KMS-11 (cell line): ENCODE measurements at regions not wholly inside any gene's neighbourhood (a gene's known extent, or its start where the extent isn't known, plus 50 kb on each side); places are given as distances from the start of the nearest gene placed in this dataset.

Experiments
- H2AFZ ChIP-seq: fragments of 200-600 bp; sonication (generic); 2 replicates; pipeline ENCODE4 v1.6.1; 2016; ENCODE audit warnings: antibody characterized with exemption, mixed run types, low read depth
- H3K27ac ChIP-seq: fragments of 200-600 bp; sonication (generic); 2 replicates; pipeline ENCODE4 v1.6.1; 2016; ENCODE audit warnings: mild to moderate bottlenecking, mixed run types
- H3K27me3 ChIP-seq: fragments of 200-600 bp; sonication (generic); 2 replicates; pipeline ENCODE4 v1.6.1; 2017; ENCODE audit warnings: mild to moderate bottlenecking, low read depth, mixed run types, moderate library complexity; ENCODE audit not compliant: insufficient read depth
- H3K36me3 ChIP-seq: fragments of 200-600 bp; sonication (generic); 2 replicates; pipeline ENCODE4 v1.6.1; 2017; ENCODE audit warnings: mild to moderate bottlenecking, mixed run types; ENCODE audit not compliant: insufficient read depth
- H3K4me1 ChIP-seq: fragments of 200-600 bp; sonication (generic); 2 replicates; pipeline ENCODE4 v1.6.1; 2016; ENCODE audit warnings: mild to moderate bottlenecking, low read depth, mixed run types; ENCODE audit not compliant: poor library complexity, severe bottlenecking
- H3K4me2 ChIP-seq: fragments of 200-600 bp; sonication (generic); 2 replicates; pipeline ENCODE4 v1.7.0; 2016; ENCODE audit warnings: mild to moderate bottlenecking, mixed run types
- H3K4me3 ChIP-seq: fragments of 200-600 bp; sonication (generic); IDR thresholded peaks from 2 replicates; pipeline ENCODE4 v1.6.1; 2017; ENCODE audit warnings: low read depth, low read length, mixed read lengths; ENCODE audit not compliant: insufficient read depth
- H3K79me2 ChIP-seq: fragments of 200-600 bp; sonication (generic); 2 replicates; pipeline ENCODE4 v1.6.1; 2016; ENCODE audit warnings: low read depth, mixed run types; ENCODE audit not compliant: insufficient read depth
- H3K9ac ChIP-seq: fragments of 200-600 bp; sonication (generic); 2 replicates; pipeline ENCODE4 v1.6.1; 2016; ENCODE audit warnings: mild to moderate bottlenecking, mixed run types
- H4K20me1 ChIP-seq: fragments of 200-600 bp; sonication (generic); 2 replicates; pipeline ENCODE4 v1.6.1; 2016; ENCODE audit warnings: mild to moderate bottlenecking, mixed run types; ENCODE audit not compliant: insufficient read depth
- TF ChIP-seq, protein P1 (sequence below): fragments of 200-600 bp; sonication (generic); conservative IDR thresholded peaks from 2 replicates; pipeline ENCODE4 v1.6.1; 2017; ENCODE audit warnings: low read depth, mild to moderate bottlenecking, antibody characterized with exemption, low read length, moderate library complexity, mixed read lengths

DNA sequence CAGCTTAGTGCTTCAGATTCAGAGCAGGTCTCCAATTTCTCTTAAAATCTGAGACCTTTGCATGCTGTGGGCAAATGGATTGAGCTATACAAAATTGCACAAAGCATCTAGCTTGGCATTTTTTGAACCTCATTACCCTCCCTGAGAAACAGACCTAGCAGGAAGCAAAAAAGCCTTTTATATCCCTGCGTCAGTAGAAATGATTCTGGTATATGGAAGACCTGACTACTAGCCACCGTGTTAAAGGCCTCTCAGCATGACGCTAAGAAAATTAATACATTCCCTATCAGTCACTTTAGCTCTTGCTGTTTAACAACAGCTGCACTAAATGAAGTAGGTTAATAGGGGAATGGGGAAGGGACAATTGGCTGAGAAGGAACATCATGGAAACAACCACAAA lies 110.7 kb upstream of the SMLR1 start:
- H2AFZ ChIP-seq: no peak overlapping the region
- H3K27me3 ChIP-seq: no peaks in the 10 kb centered on the region
- H4K20me1 ChIP-seq: no peaks in the 10 kb centered on the region
- no peak overlapping the region for H3K9ac ChIP-seq
- no peak overlapping the region for H3K27ac ChIP-seq
- no peaks in the 10 kb centered on the region for H3K79me2 ChIP-seq
- H3K4me2 ChIP-seq: no peak overlapping the region
- no peaks in the 10 kb centered on the region for H3K4me1 ChIP-seq
- no peaks in the 10 kb centered on the region for H3K36me3 ChIP-seq
- H3K4me3 ChIP-seq: no peak overlapping the region
- TF ChIP-seq, protein P1, sequence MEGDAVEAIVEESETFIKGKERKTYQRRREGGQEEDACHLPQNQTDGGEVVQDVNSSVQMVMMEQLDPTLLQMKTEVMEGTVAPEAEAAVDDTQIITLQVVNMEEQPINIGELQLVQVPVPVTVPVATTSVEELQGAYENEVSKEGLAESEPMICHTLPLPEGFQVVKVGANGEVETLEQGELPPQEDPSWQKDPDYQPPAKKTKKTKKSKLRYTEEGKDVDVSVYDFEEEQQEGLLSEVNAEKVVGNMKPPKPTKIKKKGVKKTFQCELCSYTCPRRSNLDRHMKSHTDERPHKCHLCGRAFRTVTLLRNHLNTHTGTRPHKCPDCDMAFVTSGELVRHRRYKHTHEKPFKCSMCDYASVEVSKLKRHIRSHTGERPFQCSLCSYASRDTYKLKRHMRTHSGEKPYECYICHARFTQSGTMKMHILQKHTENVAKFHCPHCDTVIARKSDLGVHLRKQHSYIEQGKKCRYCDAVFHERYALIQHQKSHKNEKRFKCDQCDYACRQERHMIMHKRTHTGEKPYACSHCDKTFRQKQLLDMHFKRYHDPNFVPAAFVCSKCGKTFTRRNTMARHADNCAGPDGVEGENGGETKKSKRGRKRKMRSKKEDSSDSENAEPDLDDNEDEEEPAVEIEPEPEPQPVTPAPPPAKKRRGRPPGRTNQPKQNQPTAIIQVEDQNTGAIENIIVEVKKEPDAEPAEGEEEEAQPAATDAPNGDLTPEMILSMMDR: no peak

DNA sequence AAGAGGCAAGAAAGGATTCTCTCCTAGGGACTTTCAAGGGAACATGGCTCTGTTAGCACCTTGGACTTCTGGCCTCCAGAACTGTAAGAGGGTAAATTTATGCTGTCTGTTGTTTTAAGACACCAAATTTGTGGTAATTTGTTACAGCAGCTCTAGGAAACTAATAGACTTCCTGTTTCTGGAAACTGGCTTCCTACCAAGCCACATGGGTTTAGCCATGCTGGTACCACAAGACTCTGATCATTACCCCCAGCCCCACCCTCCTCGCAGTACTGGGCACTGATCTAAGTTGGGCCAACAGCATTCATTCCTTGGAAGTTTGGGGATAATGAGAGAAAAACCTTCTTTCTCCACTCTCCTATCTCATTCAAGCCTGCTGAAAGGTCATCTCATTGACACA lies 109.5 kb upstream of the SMLR1 start:
- no peak overlapping the region for H2AFZ ChIP-seq
- no peaks in the 10 kb centered on the region for H3K36me3 ChIP-seq
- H3K4me1 ChIP-seq: no peaks in the 10 kb centered on the region
- no peaks in the 10 kb centered on the region for H3K79me2 ChIP-seq
- H3K4me3 ChIP-seq: no peak overlapping the region
- no peak overlapping the region for H3K4me2 ChIP-seq
- no peak overlapping the region for H3K27ac ChIP-seq
- TF ChIP-seq, protein P1: no peak
- no peak overlapping the region for H3K9ac ChIP-seq
- no peaks in the 10 kb centered on the region for H4K20me1 ChIP-seq
- no peaks in the 10 kb centered on the region for H3K27me3 ChIP-seq

DNA sequence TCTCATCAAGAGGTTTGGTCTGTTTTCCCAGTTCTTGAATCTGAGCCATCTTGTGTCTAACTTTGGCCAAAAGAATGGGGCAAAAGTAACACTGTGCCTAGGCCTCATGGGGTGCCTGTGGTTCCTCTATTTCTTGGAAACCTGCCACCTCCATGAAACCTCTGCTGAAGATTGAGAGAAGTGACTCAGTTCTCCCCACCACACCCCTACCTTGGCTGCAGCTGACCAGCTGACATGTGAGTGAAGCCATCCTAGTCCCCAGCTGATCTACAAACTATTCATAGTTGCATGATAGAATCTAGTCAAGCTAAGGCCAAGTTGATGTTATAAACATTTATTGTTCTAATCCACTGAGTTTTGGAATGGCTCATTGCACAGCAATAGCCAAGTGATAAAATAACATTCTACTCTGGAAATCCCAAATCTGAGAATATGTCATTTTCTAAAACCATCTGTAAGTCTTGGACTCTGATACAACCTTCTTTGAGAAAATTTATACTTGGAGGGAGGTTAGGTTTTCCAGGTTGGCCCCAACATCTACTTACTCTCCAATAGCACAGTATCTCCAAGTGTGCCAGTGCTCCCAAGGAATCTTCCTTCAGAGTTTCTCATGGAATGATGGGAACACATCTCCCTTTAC lies 107.0 kb upstream of the SMLR1 start:
- Histone ChIP-seq H3K4me1 (no peaks in the 10 kb centered on the region), H3K27ac (no peak overlapping the region), H3K9ac (no peak overlapping the region), H3K4me3 (no peak overlapping the region), H3K4me2 (no peak overlapping the region), H3K79me2 (no peaks in the 10 kb centered on the region), H3K36me3 (no peaks in the 10 kb centered on the region), H4K20me1 (no peaks in the 10 kb centered on the region), H2AFZ (no peak overlapping the region), H3K27me3 (no peaks in the 10 kb centered on the region)
- TF ChIP-seq, protein P1: no peak

DNA sequence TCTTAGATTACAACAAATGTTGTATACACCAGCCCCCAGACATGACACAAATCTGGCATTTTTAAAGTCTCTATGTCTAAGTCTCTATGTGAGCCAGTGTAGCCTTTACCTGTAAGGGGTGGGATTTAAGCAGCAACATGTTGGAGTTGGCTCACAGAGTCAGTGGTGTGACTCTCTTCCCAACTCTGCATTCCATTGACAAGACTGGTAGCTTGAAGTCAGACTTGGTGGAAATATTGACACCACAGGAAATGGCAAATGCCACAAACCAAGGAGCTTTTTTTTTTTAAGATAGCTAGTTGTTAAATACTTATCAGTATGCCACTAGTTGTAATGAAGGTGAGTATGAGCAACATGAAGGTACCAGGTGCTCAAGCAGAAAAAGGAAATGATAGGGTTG lies 103.1 kb upstream of the SMLR1 start:
- no peaks in the 10 kb centered on the region for H3K27me3 ChIP-seq
- no peak overlapping the region for H3K9ac ChIP-seq
- no peaks in the 10 kb centered on the region for H3K36me3 ChIP-seq
- no peaks in the 10 kb centered on the region for H3K79me2 ChIP-seq
- no peak overlapping the region for H2AFZ ChIP-seq
- H3K4me1 ChIP-seq: no peaks in the 10 kb centered on the region
- no peak overlapping the region for H3K4me2 ChIP-seq
- no peak overlapping the region for H3K4me3 ChIP-seq
- H4K20me1 ChIP-seq: no peaks in the 10 kb centered on the region
- no peak overlapping the region for H3K27ac ChIP-seq
- TF ChIP-seq, protein P1: no peak
